DOHH2 (cell line): ENCODE measurements at regions not wholly inside any gene's neighbourhood (a gene's known extent, or its start where the extent isn't known, plus 50 kb on each side); places are given as distances from the start of the nearest gene placed in this dataset.

ENCODE experiments used
- EZH2phosphoT487 ChIP-seq: fragments of 200-600 bp; sonication (generic); IDR thresholded peaks from 2 replicates; pipeline ENCODE4 v1.6.1; 2017; ENCODE audit warnings: borderline replicate concordance, mild to moderate bottlenecking, antibody characterized with exemption, low read length, moderate library complexity, mixed read lengths
- TF ChIP-seq, protein P1 (sequence below): fragments of 200-600 bp; sonication (generic); IDR thresholded peaks from one replicate; pipeline ENCODE4 v1.5.1; 2014; ENCODE audit warnings: antibody characterized with exemption, mild to moderate bottlenecking, low read depth, low read length; ENCODE audit not compliant: poor library complexity, severe bottlenecking

DNA sequence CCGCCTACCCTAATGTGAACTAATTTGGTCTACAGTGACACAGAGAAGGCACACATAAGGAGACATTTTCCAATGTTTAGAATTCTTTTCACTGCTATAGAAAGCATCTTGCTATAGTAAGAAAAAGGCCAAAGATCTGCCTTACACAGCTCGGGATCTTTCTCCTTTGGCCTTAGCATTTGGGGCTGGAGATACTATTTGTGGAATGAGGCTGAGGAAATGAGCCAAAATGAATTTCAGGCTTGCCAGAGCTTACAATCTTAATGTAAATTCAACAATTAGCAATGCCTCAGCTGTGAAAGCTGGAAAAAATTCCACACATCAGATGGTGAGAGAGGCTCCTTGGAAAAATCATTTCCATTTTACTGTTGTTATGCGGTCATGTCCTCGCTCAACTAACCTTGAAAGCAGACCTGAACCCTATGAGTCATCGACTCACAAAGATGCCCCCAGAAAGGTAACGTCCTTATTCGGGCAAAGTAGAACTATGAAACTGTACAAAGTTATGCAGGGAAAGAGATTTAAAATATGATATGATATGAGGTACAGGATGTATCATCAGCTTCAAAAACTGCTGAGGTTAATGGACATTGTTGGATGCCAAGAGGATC, 324.5 kb upstream of the NBEA start:
- TF ChIP-seq, protein P1, sequence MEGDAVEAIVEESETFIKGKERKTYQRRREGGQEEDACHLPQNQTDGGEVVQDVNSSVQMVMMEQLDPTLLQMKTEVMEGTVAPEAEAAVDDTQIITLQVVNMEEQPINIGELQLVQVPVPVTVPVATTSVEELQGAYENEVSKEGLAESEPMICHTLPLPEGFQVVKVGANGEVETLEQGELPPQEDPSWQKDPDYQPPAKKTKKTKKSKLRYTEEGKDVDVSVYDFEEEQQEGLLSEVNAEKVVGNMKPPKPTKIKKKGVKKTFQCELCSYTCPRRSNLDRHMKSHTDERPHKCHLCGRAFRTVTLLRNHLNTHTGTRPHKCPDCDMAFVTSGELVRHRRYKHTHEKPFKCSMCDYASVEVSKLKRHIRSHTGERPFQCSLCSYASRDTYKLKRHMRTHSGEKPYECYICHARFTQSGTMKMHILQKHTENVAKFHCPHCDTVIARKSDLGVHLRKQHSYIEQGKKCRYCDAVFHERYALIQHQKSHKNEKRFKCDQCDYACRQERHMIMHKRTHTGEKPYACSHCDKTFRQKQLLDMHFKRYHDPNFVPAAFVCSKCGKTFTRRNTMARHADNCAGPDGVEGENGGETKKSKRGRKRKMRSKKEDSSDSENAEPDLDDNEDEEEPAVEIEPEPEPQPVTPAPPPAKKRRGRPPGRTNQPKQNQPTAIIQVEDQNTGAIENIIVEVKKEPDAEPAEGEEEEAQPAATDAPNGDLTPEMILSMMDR = no peak
- no peak for TF ChIP-seq EZH2phosphoT487
